ENCODE measurements at regions not wholly inside any gene's neighbourhood (a gene's known extent, or its start where the extent isn't known, plus 50 kb on each side); places are given as distances from the start of the nearest gene placed in this dataset.

DNA sequence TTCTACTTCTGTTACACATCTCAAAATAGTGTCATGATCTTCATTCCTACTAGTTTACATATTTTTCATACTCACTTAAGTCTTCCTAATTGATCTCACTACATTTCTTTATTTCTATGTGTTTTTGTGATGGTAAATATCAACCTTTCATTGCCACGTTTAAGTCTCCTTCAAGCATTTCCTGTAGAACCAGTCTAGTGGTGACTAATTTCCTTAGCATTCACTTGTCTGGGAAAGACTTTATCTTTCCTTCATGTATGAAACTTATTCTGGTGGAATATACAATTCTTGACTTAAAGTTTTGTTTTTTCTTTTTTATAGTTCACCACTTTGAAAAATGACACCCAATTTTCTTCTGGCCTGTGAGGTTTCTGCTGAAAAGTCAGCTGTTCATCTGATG, 181.4 kb upstream of the NEIL3 start:
- Histone ChIP-seq H3K9me2 (replicated peaks; ENCODE audit: insufficient read depth, low read length) (no peaks in the 10 kb centered on the region), H2AFZ (ENCODE audit: low read length) (no peak overlapping the region), H3K27ac (ENCODE audit: low read length) (no peak overlapping the region), H3K4me3 (ENCODE audit: low read length) (no peak overlapping the region), H3K4me1 (ENCODE audit: low read length) (no peaks in the 10 kb centered on the region), H3K9ac (ENCODE audit: low read length) (no peak overlapping the region), H4K20me1 (ENCODE audit: insufficient read depth, low read depth, low read length) (no peaks in the 10 kb centered on the region), H3K79me2 (ENCODE audit: low read length) (no peaks in the 10 kb centered on the region), H3K36me3 (ENCODE audit: insufficient read depth, low read length) (no peaks in the 10 kb centered on the region), H3K27me3 (ENCODE audit: low read length) (no peaks in the 10 kb centered on the region), H3K9me3 (ENCODE audit: low read length) (no peaks in the 10 kb centered on the region; the same call in 1 of the 2 replicates), H3K4me2 (ENCODE audit: low read depth, low read length, poor library complexity, severe bottlenecking) (no peak overlapping the region)
- DNase-seq = no peak

DNA sequence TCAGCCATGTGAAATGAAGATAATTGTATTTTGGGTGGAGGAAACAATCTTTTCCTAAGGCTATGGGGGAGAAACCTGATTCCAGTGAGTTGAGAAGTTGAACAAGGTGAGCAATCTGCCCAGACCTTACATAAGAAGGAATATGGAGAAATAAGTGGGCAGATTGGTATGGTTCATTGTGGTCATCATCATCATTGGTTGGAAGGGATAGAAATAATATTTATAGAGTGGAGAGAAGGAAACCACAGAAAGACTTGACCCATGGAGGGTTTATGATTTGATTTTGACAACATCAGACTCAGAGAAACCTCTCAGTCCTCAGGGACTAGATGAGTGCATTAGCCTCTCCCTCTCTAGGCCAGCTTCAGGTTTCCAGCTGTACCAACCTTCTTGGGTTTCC, 177.9 kb upstream of the NEIL3 start:
- no peak overlapping the region for H3K4me3 ChIP-seq (ENCODE audit: low read length)
- H3K27ac ChIP-seq (ENCODE audit: low read length) = no peak overlapping the region
- H3K9ac ChIP-seq (ENCODE audit: low read length) = no peak overlapping the region
- no peak overlapping the region for H2AFZ ChIP-seq (ENCODE audit: low read length)
- H4K20me1 ChIP-seq (ENCODE audit: insufficient read depth, low read depth, low read length) = no peaks in the 10 kb centered on the region
- H3K27me3 ChIP-seq (ENCODE audit: low read length) = no peaks in the 10 kb centered on the region
- no peaks in the 10 kb centered on the region for H3K4me1 ChIP-seq (ENCODE audit: low read length)
- DNase-seq = no peak
- no peaks in the 10 kb centered on the region for H3K9me2 ChIP-seq (replicated peaks; ENCODE audit: insufficient read depth, low read length)
- H3K36me3 ChIP-seq (ENCODE audit: insufficient read depth, low read length) = no peaks in the 10 kb centered on the region
- H3K9me3 ChIP-seq (ENCODE audit: low read length) = no peaks in the 10 kb centered on the region; the same call in 1 of the 2 replicates
- no peak overlapping the region for H3K4me2 ChIP-seq (ENCODE audit: low read depth, low read length, poor library complexity, severe bottlenecking)
- H3K79me2 ChIP-seq (ENCODE audit: low read length) = no peaks in the 10 kb centered on the region

DNA sequence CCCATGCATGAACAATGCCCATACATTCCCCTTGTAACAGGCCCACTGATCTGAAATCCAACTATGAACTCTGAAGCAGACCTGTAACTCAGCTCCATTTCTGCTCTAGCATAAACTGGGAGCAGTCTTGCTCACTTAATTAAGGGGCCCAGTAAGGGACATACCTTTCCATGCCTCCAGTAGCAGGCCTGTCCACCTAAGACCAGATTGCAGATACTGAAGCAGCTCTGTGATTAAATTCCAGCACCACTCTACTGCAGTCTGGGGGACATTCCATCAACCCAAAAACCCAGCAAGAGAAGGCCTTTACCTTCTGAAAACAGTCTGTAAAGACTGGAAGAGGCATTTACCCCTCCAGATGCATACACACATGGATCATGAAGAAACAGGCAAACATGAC, 162.0 kb upstream of the NEIL3 start:
- Histone ChIP-seq H3K4me1 (ENCODE audit: low read length) (no peaks in the 10 kb centered on the region), H3K9ac (ENCODE audit: low read length) (no peak overlapping the region), H3K27me3 (ENCODE audit: low read length) (no peaks in the 10 kb centered on the region), H3K79me2 (ENCODE audit: low read length) (no peaks in the 10 kb centered on the region), H3K9me3 (ENCODE audit: low read length) (no peaks in the 10 kb centered on the region), H3K36me3 (ENCODE audit: insufficient read depth, low read length) (no peaks in the 10 kb centered on the region), H3K27ac (ENCODE audit: low read length) (no peak overlapping the region), H3K4me2 (ENCODE audit: low read depth, low read length, poor library complexity, severe bottlenecking) (no peak overlapping the region), H2AFZ (ENCODE audit: low read length) (no peak overlapping the region), H3K4me3 (ENCODE audit: low read length) (no peak overlapping the region), H4K20me1 (ENCODE audit: insufficient read depth, low read depth, low read length) (no peaks in the 10 kb centered on the region), H3K9me2 (replicated peaks; ENCODE audit: insufficient read depth, low read length) (no peaks in the 10 kb centered on the region)
- DNase-seq = no peak

DNA sequence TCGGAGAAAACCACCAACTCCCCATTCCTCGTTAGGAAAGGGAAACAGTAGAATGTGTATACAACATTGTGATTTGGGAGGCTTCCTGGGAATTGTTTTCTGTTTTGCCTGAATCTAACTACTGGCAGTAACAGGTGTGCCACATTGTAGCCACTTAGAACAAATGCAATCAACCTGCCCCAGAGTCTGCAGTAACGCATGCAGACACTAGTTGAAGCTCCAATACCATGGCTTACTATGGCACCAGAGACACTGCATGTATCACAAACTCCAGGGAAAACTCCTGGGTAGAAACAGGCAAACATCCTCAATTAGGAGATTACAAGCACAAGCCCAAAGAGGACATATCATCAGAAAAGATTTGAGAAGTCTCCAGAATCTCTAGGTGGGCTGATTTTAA, 154.2 kb upstream of the NEIL3 start:
- no peaks in the 10 kb centered on the region for H3K27me3 ChIP-seq (ENCODE audit: low read length)
- no peaks in the 10 kb centered on the region for H4K20me1 ChIP-seq (ENCODE audit: insufficient read depth, low read depth, low read length)
- H3K9me2 ChIP-seq (replicated peaks; ENCODE audit: insufficient read depth, low read length) = no peaks in the 10 kb centered on the region
- H3K79me2 ChIP-seq (ENCODE audit: low read length) = no peaks in the 10 kb centered on the region
- H3K9ac ChIP-seq (ENCODE audit: low read length) = no peak overlapping the region
- H3K36me3 ChIP-seq (ENCODE audit: insufficient read depth, low read length) = no peaks in the 10 kb centered on the region
- no peaks in the 10 kb centered on the region for H3K9me3 ChIP-seq (ENCODE audit: low read length)
- no peak overlapping the region for H3K4me2 ChIP-seq (ENCODE audit: low read depth, low read length, poor library complexity, severe bottlenecking)
- no peak overlapping the region for H2AFZ ChIP-seq (ENCODE audit: low read length)
- no peaks in the 10 kb centered on the region for H3K4me1 ChIP-seq (ENCODE audit: low read length)
- H3K27ac ChIP-seq (ENCODE audit: low read length) = no peak overlapping the region
- DNase-seq = no peak
- no peak overlapping the region for H3K4me3 ChIP-seq (ENCODE audit: low read length)

DNA sequence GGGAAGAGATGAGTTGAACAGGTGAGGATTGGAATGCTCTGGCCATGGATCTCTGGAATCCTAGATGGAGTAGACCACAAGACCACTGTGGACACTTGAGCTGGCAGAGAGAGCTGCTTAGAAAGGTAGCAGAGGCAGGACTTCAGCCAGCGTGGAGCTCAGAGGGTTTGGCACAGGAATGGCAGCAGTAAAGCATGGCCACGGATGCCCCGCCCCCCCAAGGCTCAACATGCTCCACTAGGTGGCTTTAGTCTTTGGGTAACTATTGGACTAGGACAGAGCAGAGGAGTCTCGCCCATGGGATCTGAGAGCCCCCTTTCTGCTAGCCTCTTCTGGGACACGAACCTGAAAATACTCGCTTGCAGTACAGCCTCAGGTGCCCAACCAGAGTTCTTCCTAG, 150.1 kb upstream of the NEIL3 start:
- no peak overlapping the region for H3K4me3 ChIP-seq (ENCODE audit: low read length)
- no peak for DNase-seq
- H3K9ac ChIP-seq (ENCODE audit: low read length) = no peak overlapping the region
- no peak overlapping the region for H3K27ac ChIP-seq (ENCODE audit: low read length)
- no peaks in the 10 kb centered on the region for H3K9me2 ChIP-seq (replicated peaks; ENCODE audit: insufficient read depth, low read length)
- H3K9me3 ChIP-seq (ENCODE audit: low read length) = no peaks in the 10 kb centered on the region
- H3K27me3 ChIP-seq (ENCODE audit: low read length) = no peaks in the 10 kb centered on the region
- H3K4me1 ChIP-seq (ENCODE audit: low read length) = no peaks in the 10 kb centered on the region
- H3K79me2 ChIP-seq (ENCODE audit: low read length) = no peaks in the 10 kb centered on the region
- no peaks in the 10 kb centered on the region for H3K36me3 ChIP-seq (ENCODE audit: insufficient read depth, low read length)
- no peaks in the 10 kb centered on the region for H4K20me1 ChIP-seq (ENCODE audit: insufficient read depth, low read depth, low read length)
- H2AFZ ChIP-seq (ENCODE audit: low read length) = no peak overlapping the region
- H3K4me2 ChIP-seq (ENCODE audit: low read depth, low read length, poor library complexity, severe bottlenecking) = no peak overlapping the region

DNA sequence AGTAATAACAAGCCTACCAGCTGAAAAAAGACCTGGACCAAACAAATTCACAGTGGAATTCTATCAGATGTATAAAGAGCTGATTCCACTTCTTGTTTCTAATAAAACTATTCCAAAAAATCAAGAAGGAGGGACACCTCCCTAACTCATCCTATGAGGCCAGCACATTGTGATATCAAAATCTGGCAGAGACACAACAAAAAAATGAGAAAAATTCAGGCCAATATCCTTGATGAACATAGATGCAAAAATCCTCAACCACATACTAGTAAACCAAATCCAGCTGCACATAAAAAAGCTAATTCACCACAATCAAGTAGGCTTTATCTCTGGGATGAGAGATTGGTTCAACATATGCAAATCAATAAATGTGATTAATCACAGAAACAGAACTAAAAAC, 147.9 kb upstream of the NEIL3 start:
- DNase-seq = no peak
- Histone ChIP-seq H2AFZ (ENCODE audit: low read length) (no peak overlapping the region), H3K4me3 (ENCODE audit: low read length) (no peak overlapping the region), H3K27ac (ENCODE audit: low read length) (no peak overlapping the region), H3K4me1 (ENCODE audit: low read length) (no peaks in the 10 kb centered on the region), H4K20me1 (ENCODE audit: insufficient read depth, low read depth, low read length) (no peaks in the 10 kb centered on the region), H3K27me3 (ENCODE audit: low read length) (no peaks in the 10 kb centered on the region), H3K9me2 (replicated peaks; ENCODE audit: insufficient read depth, low read length) (no peaks in the 10 kb centered on the region), H3K36me3 (ENCODE audit: insufficient read depth, low read length) (no peaks in the 10 kb centered on the region), H3K9ac (ENCODE audit: low read length) (no peak overlapping the region), H3K4me2 (ENCODE audit: low read depth, low read length, poor library complexity, severe bottlenecking) (no peak overlapping the region), H3K79me2 (ENCODE audit: low read length) (no peaks in the 10 kb centered on the region), H3K9me3 (ENCODE audit: low read length) (no peaks in the 10 kb centered on the region)

DNA sequence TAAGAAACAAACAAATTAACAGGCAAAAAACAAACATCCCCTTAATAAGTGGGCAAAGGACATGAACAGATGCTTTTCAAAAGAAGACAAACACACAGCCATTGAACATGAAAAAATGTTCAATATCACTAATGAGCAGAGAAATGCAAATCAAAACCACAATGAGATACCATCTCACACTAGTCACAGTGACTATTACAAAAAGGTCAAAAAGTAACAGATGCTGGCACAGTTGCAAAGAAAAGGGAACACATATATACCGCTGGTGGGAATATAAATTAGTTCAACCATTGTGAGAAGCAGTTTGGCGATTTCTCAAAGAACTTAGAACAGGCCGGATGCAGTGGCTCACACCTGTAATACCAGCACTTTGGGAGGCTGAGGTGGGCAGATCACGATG, 146.1 kb upstream of the NEIL3 start:
- no peak overlapping the region for H3K9ac ChIP-seq (ENCODE audit: low read length)
- H3K9me3 ChIP-seq (ENCODE audit: low read length) = no peaks in the 10 kb centered on the region
- no peak overlapping the region for H3K4me2 ChIP-seq (ENCODE audit: low read depth, low read length, poor library complexity, severe bottlenecking)
- no peaks in the 10 kb centered on the region for H3K9me2 ChIP-seq (replicated peaks; ENCODE audit: insufficient read depth, low read length)
- no peaks in the 10 kb centered on the region for H3K27me3 ChIP-seq (ENCODE audit: low read length)
- H3K36me3 ChIP-seq (ENCODE audit: insufficient read depth, low read length) = no peaks in the 10 kb centered on the region
- H4K20me1 ChIP-seq (ENCODE audit: insufficient read depth, low read depth, low read length) = no peaks in the 10 kb centered on the region
- H3K27ac ChIP-seq (ENCODE audit: low read length) = no peak overlapping the region
- H3K4me3 ChIP-seq (ENCODE audit: low read length) = no peak overlapping the region
- H3K4me1 ChIP-seq (ENCODE audit: low read length) = no peaks in the 10 kb centered on the region
- H2AFZ ChIP-seq (ENCODE audit: low read length) = no peak overlapping the region
- H3K79me2 ChIP-seq (ENCODE audit: low read length) = no peaks in the 10 kb centered on the region
- no peak for DNase-seq

DNA sequence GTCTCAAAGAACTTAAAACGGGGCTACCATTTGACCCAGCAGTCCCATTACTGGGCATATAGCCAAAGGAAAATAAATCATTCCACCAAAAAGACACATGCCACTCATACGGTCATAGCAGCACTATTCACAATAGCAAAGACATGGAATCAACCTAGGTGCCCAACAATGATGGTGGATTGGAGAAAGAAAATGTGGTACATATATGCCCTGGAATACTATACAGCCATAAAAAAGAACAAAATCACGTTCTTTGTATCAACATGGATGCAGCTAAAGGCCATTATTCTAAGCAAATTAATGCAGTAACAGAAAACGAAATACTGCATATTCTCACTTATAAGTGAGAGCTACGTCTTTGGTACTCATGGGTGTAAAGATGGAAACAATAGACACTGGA, 138.1 kb upstream of the NEIL3 start:
- H3K4me2 ChIP-seq (ENCODE audit: low read depth, low read length, poor library complexity, severe bottlenecking) = no peak overlapping the region

DNA sequence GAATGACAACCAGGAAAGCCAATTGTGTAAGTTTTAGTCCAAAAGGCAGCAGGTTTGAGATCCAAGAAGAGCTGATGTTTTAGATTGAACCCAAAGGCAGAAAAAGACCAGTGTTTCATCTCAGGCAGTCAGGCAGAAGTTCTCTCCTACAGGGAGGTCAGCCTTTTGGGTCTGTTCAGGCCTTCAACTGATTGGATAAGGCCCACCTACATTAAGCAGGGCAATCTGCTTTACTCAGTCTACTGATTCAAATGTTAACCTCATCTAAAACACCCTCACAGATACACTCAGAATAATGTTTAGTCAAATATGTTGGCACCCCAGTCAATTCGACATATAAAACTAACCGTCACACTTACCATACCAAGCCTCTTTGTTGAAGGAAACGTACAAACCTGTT, 134.2 kb upstream of the NEIL3 start:
- Histone ChIP-seq H3K9me3 (ENCODE audit: low read length) (no peaks in the 10 kb centered on the region), H3K27ac (ENCODE audit: low read length) (no peak overlapping the region)

More for the DNA sequence above, 138.1 kb upstream of the NEIL3 start:
- H3K9me3 ChIP-seq (ENCODE audit: low read length) = no peaks in the 10 kb centered on the region
- H3K27me3 ChIP-seq (ENCODE audit: low read length) = no peaks in the 10 kb centered on the region
- no peak for DNase-seq
- H3K9ac ChIP-seq (ENCODE audit: low read length) = no peak overlapping the region
- no peak overlapping the region for H3K4me3 ChIP-seq (ENCODE audit: low read length)
- H4K20me1 ChIP-seq (ENCODE audit: insufficient read depth, low read depth, low read length) = no peaks in the 10 kb centered on the region
- no peaks in the 10 kb centered on the region for H3K79me2 ChIP-seq (ENCODE audit: low read length)
- H3K9me2 ChIP-seq (replicated peaks; ENCODE audit: insufficient read depth, low read length) = no peaks in the 10 kb centered on the region
- no peaks in the 10 kb centered on the region for H3K36me3 ChIP-seq (ENCODE audit: insufficient read depth, low read length)
- H3K27ac ChIP-seq (ENCODE audit: low read length) = no peak overlapping the region
- H2AFZ ChIP-seq (ENCODE audit: low read length) = no peak overlapping the region
- no peaks in the 10 kb centered on the region for H3K4me1 ChIP-seq (ENCODE audit: low read length)

More for the DNA sequence above, 134.2 kb upstream of the NEIL3 start:
- Histone ChIP-seq H3K4me3 (ENCODE audit: low read length) (no peak overlapping the region), H3K4me2 (ENCODE audit: low read depth, low read length, poor library complexity, severe bottlenecking) (no peak overlapping the region), H3K9ac (ENCODE audit: low read length) (no peak overlapping the region), H3K79me2 (ENCODE audit: low read length) (no peaks in the 10 kb centered on the region), H3K9me2 (replicated peaks; ENCODE audit: insufficient read depth, low read length) (no peaks in the 10 kb centered on the region), H4K20me1 (ENCODE audit: insufficient read depth, low read depth, low read length) (no peaks in the 10 kb centered on the region), H3K36me3 (ENCODE audit: insufficient read depth, low read length) (no peaks in the 10 kb centered on the region), H3K27me3 (ENCODE audit: low read length) (no peaks in the 10 kb centered on the region), H3K4me1 (ENCODE audit: low read length) (no peaks in the 10 kb centered on the region), H2AFZ (ENCODE audit: low read length) (no peak overlapping the region)
- no peak for DNase-seq

All from Karpas-422 (cell line).